ENCODE measurements at regions not wholly inside any gene's neighbourhood (a gene's known extent, or its start where the extent isn't known, plus 50 kb on each side); places are given as distances from the start of the nearest gene placed in this dataset.

GRCh38 chr7:21269021-21269420 is 158.9 kb upstream of the SP4 start:
- ChIA-PET CTCF (interaction anchor here (1.3 kb wide), 1 partner anchor 15 kb away, joined by 6 read pairs; no protein-coding TSS in a partner anchor), POLR2A (no interaction called here)
- TF ChIP-seq IRF2 (CRISPR knock-in tag; IDR thresholded peaks at IDR 0.05; ENCODE audit: borderline replicate concordance, low read depth) = no peak
- no peak for TF ChIP-seq SMAD4 (CRISPR knock-in tag; IDR thresholded peaks at IDR 0.05)
- TF ChIP-seq ETV6 (CRISPR knock-in tag; IDR thresholded peaks at IDR 0.05) = no peak
- no peak for TF ChIP-seq CBFB (CRISPR knock-in tag; IDR thresholded peaks at IDR 0.05; ENCODE audit: low read depth)
- no peak for TF ChIP-seq NFATC4 (CRISPR knock-in tag; IDR thresholded peaks at IDR 0.05)
- TF ChIP-seq RELA (CRISPR knock-in tag; IDR thresholded peaks at IDR 0.05; ENCODE audit: borderline replicate concordance) = no peak
- no peak for TF ChIP-seq ELF4 (CRISPR knock-in tag; IDR thresholded peaks at IDR 0.05; ENCODE audit: low read depth)
- TF ChIP-seq SP1 (CRISPR knock-in tag; conservative IDR thresholded peaks at IDR 0.05) = no peak
- no peak for TF ChIP-seq FOXP4 (CRISPR knock-in tag; IDR thresholded peaks at IDR 0.05)
- no peak for TF ChIP-seq ZNF532 (CRISPR knock-in tag; IDR thresholded peaks at IDR 0.05; ENCODE audit: borderline replicate concordance)
- no peak for TF ChIP-seq ATF6 (CRISPR knock-in tag; IDR thresholded peaks at IDR 0.05)
- no peaks in the 10 kb centered on the region for H3K36me3 Mint-ChIP-seq
- DNase-seq (ENCODE audit: low spot score) (no peak), ATAC-seq (no peak)
- H3K27me3 Mint-ChIP-seq (ENCODE audit: low read depth) = no peaks in the 10 kb centered on the region
- no peak overlapping the region for H3K4me3 Mint-ChIP-seq
- H3K4me1 Mint-ChIP-seq = no peaks in the 10 kb centered on the region
- no peak overlapping the region for H3K27ac Mint-ChIP-seq
- H3K9me3 Mint-ChIP-seq = peaks cover 11% of the 10 kb centered on the region

GRCh38 chr7:21276471-21277035 is 151.3 kb upstream of the SP4 start:
- Mint-ChIP-seq H3K36me3 (0 out of 2 replicates have a peak, but pooled peaks cover 3% of the 10 kb centered on the region), H3K4me1 (peaks cover 10% of the 10 kb centered on the region), H3K27ac (peak overlapping the region; percentile 52), H3K27me3 (ENCODE audit: low read depth) (no peaks in the 10 kb centered on the region), H3K4me3 (no peak overlapping the region), H3K9me3 (peaks cover 19% of the 10 kb centered on the region)
- CTCF ChIA-PET = interaction anchor here (1.5 kb wide), 1 partner anchor 491 kb away, joined by 4 read pairs; no protein-coding TSS in a partner anchor
- POLR2A ChIA-PET = no interaction called here
- TF ChIP-seq EMX1 (CRISPR knock-in tag; IDR thresholded peaks at IDR 0.05) (no peak), MAX (CRISPR knock-in tag; IDR thresholded peaks at IDR 0.05) (no peak), E2F5 (CRISPR knock-in tag; IDR thresholded peaks at IDR 0.05) (no peak), ZNF219 (CRISPR knock-in tag; IDR thresholded peaks at IDR 0.05; ENCODE audit: borderline replicate concordance) (no peak), TEAD1 (CRISPR knock-in tag; IDR thresholded peaks at IDR 0.05) (no peak), FOXP4 (CRISPR knock-in tag; IDR thresholded peaks at IDR 0.05) (no peak)
- ATAC-seq = peak; percentile 88
- no peak for DNase-seq (ENCODE audit: low spot score)
